Endodermal cell (in vitro differentiated cells): ENCODE measurements at regions not wholly inside any gene's neighbourhood (a gene's known extent, or its start where the extent isn't known, plus 50 kb on each side); places are given as distances from the start of the nearest gene placed in this dataset.

Source experiments
- DNase-seq: peaks from one replicate; pipeline ENCODE4 v3.0.0-alpha.2; 2017
- H3K27ac ChIP-seq: 2 replicates; pipeline ENCODE4 v1.5.1; 2013; ENCODE audit warnings: mild to moderate bottlenecking, low read depth, low read length, moderate library complexity
- H3K27me3 ChIP-seq: 2 replicates; pipeline ENCODE4 v1.6.1; 2013; ENCODE audit warnings: mild to moderate bottlenecking, low read length, moderate library complexity; ENCODE audit not compliant: insufficient read depth, control insufficient read depth, poor library complexity, severe bottlenecking
- H3K36me3 ChIP-seq: 2 replicates; pipeline ENCODE4 v1.7.0; 2013; ENCODE audit warnings: mild to moderate bottlenecking, low read length, moderate library complexity; ENCODE audit not compliant: control insufficient read depth, insufficient read depth
- H3K4me1 ChIP-seq: one replicate; pipeline ENCODE4 v1.7.0; 2013; ENCODE audit warnings: low read length; ENCODE audit not compliant: control insufficient read depth, insufficient read depth
- H3K4me3 ChIP-seq: 2 replicates; pipeline ENCODE4 v1.5.1; 2013; ENCODE audit warnings: mild to moderate bottlenecking, low read length, moderate library complexity
- H3K9ac ChIP-seq: 2 replicates; pipeline ENCODE4 v1.6.1; 2013; ENCODE audit warnings: mild to moderate bottlenecking, low read length, moderate library complexity; ENCODE audit not compliant: poor library complexity, severe bottlenecking; ENCODE audit errors: extremely low read depth
- H3K9me3 ChIP-seq: 2 replicates; pipeline ENCODE4 v1.6.1; 2013; ENCODE audit warnings: mild to moderate bottlenecking, low read length, moderate library complexity; ENCODE audit not compliant: control insufficient read depth
- H3K27ac Mint-ChIP-seq: 2 replicates; pipeline ENCODE4 v1.8.0; 2020; ENCODE audit warnings: mixed read lengths
- H3K27me3 Mint-ChIP-seq: 2 replicates; pipeline ENCODE4 v1.8.0; 2021; ENCODE audit warnings: mild to moderate bottlenecking, mixed read lengths; ENCODE audit not compliant: insufficient read depth
- H3K36me3 Mint-ChIP-seq: 2 replicates; pipeline ENCODE4 v1.8.0; 2020; ENCODE audit warnings: low read depth, mixed read lengths
- H3K4me1 Mint-ChIP-seq: 2 replicates; pipeline ENCODE4 v1.8.0; 2020; ENCODE audit warnings: mixed read lengths
- H3K4me3 Mint-ChIP-seq: 2 replicates; pipeline ENCODE4 v1.8.0; 2020; ENCODE audit warnings: mild to moderate bottlenecking, moderate library complexity, mixed read lengths
- H3K9me3 Mint-ChIP-seq: 2 replicates; pipeline ENCODE4 v1.8.0; 2020; ENCODE audit warnings: mild to moderate bottlenecking, mixed read lengths
- WGBS, 2 experiments: methylation state at CpG; one replicate each; pipeline versions ENCODE4 v1.1.5 to v1.1.7; 2013; ENCODE audit warnings: missing lambda C conversion rate in 2 of 2, mixed read lengths in 1 of 2; ENCODE audit not compliant: insufficient coverage in 1 of 2, insufficient read length in 1 of 2; 5-methylcytosine and 5-hydroxymethylcytosine counted together
- TF ChIP-seq, protein P1 (sequence below): fragments of 200-600 bp; sonication (generic); conservative IDR thresholded peaks from 2 replicates; pipeline ENCODE4 v1.5.0; 2021; ENCODE audit warnings: antibody characterized with exemption, mild to moderate bottlenecking

DNA sequence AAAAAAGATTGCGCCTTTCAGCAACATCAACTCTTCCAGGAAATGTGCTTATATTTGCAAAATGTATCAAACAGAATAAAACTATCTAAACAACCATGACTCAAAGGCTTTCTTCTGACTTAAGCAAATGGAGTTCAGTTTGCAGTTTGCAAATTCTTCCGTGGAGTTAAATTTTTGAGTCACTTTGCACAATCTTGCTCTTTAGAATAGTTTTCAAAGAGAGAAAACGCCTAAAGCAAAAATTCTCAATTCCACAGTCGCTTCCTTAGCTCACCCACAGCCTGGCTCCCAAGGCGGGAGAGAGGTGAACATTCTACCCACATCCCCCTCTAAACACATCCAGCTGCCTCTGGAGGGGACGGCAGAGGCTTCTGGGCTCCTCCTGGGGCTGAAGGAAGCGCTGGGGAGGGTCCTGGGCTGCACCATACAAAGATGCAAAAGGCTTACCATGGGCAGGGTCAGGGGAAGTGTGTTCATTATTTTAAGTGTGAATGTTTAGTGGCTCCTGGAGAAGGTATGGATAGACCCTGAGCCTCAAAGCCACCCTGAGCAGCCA, 1487.3 kb downstream of the TBC1D22A start:
- Mint-ChIP-seq H3K4me3 (no peak overlapping the region), H3K36me3 (no peaks in the 10 kb centered on the region), H3K9me3 (no peaks in the 10 kb centered on the region), H3K27me3 (peaks cover 24% of the 10 kb centered on the region), H3K27ac (no peak overlapping the region), H3K4me1 (peaks cover 12% of the 10 kb centered on the region)
- Histone ChIP-seq H3K9me3 (no peaks in the 10 kb centered on the region), H3K9ac (no peak overlapping the region), H3K27ac (no peak overlapping the region), H3K27me3 (no peaks in the 10 kb centered on the region), H3K4me3 (no peak overlapping the region), H3K36me3 (no peaks in the 10 kb centered on the region), H3K4me1 (no peaks in the 10 kb centered on the region)
- TF ChIP-seq, protein P1, sequence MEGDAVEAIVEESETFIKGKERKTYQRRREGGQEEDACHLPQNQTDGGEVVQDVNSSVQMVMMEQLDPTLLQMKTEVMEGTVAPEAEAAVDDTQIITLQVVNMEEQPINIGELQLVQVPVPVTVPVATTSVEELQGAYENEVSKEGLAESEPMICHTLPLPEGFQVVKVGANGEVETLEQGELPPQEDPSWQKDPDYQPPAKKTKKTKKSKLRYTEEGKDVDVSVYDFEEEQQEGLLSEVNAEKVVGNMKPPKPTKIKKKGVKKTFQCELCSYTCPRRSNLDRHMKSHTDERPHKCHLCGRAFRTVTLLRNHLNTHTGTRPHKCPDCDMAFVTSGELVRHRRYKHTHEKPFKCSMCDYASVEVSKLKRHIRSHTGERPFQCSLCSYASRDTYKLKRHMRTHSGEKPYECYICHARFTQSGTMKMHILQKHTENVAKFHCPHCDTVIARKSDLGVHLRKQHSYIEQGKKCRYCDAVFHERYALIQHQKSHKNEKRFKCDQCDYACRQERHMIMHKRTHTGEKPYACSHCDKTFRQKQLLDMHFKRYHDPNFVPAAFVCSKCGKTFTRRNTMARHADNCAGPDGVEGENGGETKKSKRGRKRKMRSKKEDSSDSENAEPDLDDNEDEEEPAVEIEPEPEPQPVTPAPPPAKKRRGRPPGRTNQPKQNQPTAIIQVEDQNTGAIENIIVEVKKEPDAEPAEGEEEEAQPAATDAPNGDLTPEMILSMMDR: no peak
- DNase-seq: no peak
- 86 to 94% methylated on average over 5 to 7 of the region's 7 CpGs for WGBS, 2 experiments

DNA sequence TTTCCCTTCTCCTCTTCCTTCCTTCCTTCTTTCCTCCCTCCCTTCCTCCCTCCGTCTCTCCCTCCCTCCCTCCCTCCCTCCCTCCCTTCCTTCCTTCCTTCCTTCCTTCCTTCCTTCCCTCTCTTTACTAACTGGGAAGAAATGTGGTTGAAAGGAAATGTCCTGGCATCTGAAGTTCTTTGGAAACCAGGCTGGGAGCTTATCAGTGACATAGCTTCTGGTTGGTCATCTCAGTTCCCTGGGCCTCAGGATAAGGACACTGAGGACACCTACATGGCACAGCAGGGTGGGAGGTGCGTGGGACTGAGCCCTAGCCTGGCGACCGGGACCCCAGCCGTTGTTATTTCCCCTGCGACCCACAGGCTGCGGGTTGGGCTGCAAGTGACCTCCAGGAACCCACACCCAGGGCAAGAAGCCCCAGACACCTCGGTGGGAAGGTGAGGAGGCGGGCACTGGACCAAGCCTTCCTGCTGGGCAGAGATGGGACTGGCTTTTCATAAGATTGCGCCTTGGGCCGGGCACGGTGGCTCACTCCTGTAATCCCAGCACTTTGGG, 1486.5 kb downstream of the TBC1D22A start:
- 87% methylated on average over 11 of the region's 12 CpGs; no CpG with 5 or more reads in 1 of the 2 experiments for WGBS, 2 experiments
- H3K4me1 ChIP-seq: no peaks in the 10 kb centered on the region
- no peak overlapping the region for H3K9ac ChIP-seq
- H3K4me1 Mint-ChIP-seq: peaks cover 4% of the 10 kb centered on the region
- no peak overlapping the region for H3K4me3 ChIP-seq
- H3K36me3 Mint-ChIP-seq: no peaks in the 10 kb centered on the region
- no peaks in the 10 kb centered on the region for H3K36me3 ChIP-seq
- H3K4me3 Mint-ChIP-seq: no peak overlapping the region
- no peak overlapping the region for H3K27ac ChIP-seq
- H3K9me3 ChIP-seq: no peaks in the 10 kb centered on the region
- H3K27me3 Mint-ChIP-seq: peaks cover 24% of the 10 kb centered on the region
- H3K9me3 Mint-ChIP-seq: no peaks in the 10 kb centered on the region
- DNase-seq: peak; percentile 34
- no peak overlapping the region for H3K27ac Mint-ChIP-seq
- H3K27me3 ChIP-seq: no peaks in the 10 kb centered on the region
- TF ChIP-seq, protein P1: no peak

DNA sequence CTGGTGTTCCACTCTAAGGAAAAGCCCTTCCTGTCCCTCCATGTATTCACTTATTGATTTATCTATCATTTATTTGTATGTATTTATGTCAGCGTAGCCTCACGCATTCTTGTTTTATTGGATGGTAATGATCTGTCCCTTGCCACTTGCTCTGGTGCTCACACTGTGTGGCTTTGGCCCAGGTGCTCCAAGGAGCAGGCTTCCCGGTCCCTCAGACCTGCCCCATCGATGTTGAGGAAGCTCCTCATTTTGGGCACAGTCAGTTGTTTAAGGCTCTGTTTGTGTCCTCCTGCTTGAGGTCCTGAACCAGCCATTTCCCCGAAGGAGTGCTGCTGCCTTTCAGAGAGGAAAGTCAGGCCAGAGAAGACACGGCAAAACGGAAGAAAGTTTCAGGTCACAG, 1485.4 kb downstream of the TBC1D22A start:
- Mint-ChIP-seq H3K27me3 (peaks cover 21% of the 10 kb centered on the region), H3K4me1 (no peaks in the 10 kb centered on the region), H3K4me3 (no peak overlapping the region), H3K27ac (no peak overlapping the region), H3K36me3 (no peaks in the 10 kb centered on the region), H3K9me3 (no peaks in the 10 kb centered on the region)
- H3K36me3 ChIP-seq: no peaks in the 10 kb centered on the region
- 94 to 100% methylated on average over 4 to 7 of the region's 7 CpGs for WGBS, 2 experiments
- TF ChIP-seq, protein P1: no peak
- DNase-seq: no peak
- H3K27me3 ChIP-seq: no peaks in the 10 kb centered on the region
- no peak overlapping the region for H3K9ac ChIP-seq
- no peak overlapping the region for H3K4me3 ChIP-seq
- no peaks in the 10 kb centered on the region for H3K9me3 ChIP-seq
- no peak overlapping the region for H3K27ac ChIP-seq
- no peaks in the 10 kb centered on the region for H3K4me1 ChIP-seq
